ENCODE measurements at regions not wholly inside any gene's neighbourhood (a gene's known extent, or its start where the extent isn't known, plus 50 kb on each side); places are given as distances from the start of the nearest gene placed in this dataset.

- TF ChIP-seq TARDBP (IDR thresholded peaks at IDR 0.05) (no peak), NFRKB (IDR thresholded peaks at IDR 0.05) (no peak), FOXA1 (IDR thresholded peaks at IDR 0.05) (no peak), ELF4 (IDR thresholded peaks at IDR 0.05) (no peak), SP1 (IDR thresholded peaks at IDR 0.05) (no peak), ZNF384 (IDR thresholded peaks at IDR 0.05) (no peak), LEF1 (IDR thresholded peaks at IDR 0.05; ENCODE audit: borderline replicate concordance) (no peak), BHLHE40 (IDR thresholded peaks at IDR 0.05; ENCODE audit: borderline replicate concordance) (no peak), FOXM1 (IDR thresholded peaks at IDR 0.05; ENCODE audit: borderline replicate concordance) (no peak), HDGF (IDR thresholded peaks at IDR 0.05; ENCODE audit: borderline replicate concordance) (no peak), L3MBTL2 (conservative IDR thresholded peaks at IDR 0.05) (no peak)
Measured at GRCh38 chr15:69627548-69628158, 175.0 kb downstream of the RPLP1 start.

Measured in HEK293T (cell line).